GM18868 (cell line): ENCODE measurements at regions not wholly inside any gene's neighbourhood (a gene's known extent, or its start where the extent isn't known, plus 50 kb on each side); places are given as distances from the start of the nearest gene placed in this dataset.
A peak's percentile ranks its signal among the peaks of the same experiment; 100 is the strongest.
"Not testable (repeated sequence)": the region's sequence is repeated elsewhere in the genome, so short reads cannot be mapped to it uniquely, and the experiment has no call there.

Experiments
- ATAC-seq: cut with Tn5 transposase; IDR thresholded peaks from one replicate; pipeline ENCODE4 v1.9.1; 2021; ENCODE audit warnings: mild to moderate bottlenecking, moderate library complexity; ENCODE audit not compliant: unreplicated experiment

DNA sequence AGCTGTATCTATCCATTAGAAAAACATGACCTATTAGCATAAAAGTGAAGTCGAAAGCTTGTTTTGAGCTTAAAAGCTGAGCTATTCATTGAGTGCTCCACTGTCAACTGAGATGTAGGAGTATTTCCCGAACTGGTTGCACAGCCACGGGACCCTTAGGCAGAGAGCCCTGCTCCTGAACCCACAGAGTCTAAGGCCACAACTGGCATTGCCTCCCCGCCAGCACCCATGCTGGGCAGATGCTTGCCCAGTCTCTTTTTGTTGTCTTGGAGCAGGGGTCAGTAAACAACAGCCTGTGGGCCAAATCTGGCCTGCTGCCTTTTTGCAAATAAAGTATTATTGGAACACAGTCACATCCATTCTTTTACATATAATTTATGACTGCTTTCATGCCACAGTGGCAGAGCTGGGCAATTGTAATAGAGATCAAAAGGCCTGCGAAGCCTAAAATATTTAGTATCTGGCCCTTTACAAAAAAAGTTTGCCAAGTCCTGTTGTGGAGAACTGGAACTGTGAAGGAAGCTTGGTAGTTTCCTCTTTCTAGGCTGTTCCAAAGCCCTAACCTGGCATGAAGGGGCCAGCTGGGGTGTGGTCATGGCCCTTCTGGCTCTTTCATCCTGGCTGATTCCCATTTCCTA lies 58.4 kb upstream of the WAPL start:
- ATAC-seq, result no peak

- ATAC-seq, result no peak
Observed at GRCh38 chr10:86580521-86580891, 58.9 kb upstream of the WAPL start.

DNA sequence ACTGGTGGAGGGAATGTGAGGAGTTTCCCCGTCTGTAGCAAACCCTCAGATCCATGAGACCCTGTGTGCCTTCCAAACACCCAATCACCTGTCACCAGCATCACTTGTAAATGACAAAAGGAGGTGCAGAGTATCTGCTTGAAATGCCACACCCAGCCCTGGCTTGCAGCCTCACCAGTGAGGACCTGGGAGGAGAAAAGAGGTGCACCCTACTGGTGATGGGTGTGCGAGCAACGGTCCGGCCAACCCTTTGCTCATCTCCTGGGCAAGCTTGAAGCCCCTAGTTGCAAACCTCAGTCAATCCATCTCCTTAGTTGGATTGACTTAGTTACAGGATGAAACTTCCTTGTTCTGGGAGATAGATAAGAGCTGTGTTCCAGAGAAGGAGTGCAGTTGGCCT lies 62.4 kb upstream of the WAPL start:
- ATAC-seq, result peak; percentile 83

DNA sequence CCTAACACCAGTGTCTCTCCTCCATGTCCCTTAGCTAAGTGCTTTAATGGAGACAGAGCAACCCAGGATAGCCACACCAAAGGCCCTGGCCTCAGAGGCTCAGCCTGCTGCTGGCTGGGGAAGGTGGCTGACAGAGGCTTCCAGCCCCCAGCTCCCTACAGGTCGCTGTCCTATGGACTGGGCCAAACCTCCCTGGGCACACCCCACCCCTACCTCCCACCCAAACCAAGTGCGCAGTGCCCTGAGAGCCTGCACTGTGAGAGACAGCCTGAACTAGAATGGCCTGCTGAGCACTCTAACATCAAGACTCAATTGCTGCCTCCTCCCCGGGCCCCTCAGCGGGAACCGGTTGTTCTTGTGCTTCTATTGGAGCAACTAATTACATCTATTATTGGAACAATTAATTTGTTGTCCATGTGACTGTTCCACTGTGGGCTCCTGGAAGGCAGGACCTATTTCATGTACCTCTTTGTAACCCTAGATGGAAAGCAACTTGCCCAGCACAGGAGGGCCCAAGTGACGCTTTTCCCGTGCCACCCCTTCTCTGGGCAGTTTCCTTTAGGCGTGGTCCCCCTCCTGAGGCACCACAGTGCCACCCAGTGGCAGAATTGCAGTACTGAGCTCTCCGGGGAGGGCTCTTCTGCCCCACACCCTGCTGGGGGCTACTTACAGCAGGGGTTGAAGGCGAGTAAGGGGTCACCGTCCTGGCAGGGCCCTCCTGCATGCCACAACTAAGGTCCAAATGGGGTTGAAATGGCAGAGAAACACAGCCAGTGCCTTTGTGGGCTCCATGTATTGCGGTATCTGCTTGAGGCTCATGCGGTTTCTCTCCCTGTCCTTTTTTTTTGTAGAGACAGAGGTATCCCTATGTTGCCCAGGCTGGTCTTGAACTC lies 63.7 kb upstream of the WAPL start:
- ATAC-seq, result peak; percentile 89

DNA sequence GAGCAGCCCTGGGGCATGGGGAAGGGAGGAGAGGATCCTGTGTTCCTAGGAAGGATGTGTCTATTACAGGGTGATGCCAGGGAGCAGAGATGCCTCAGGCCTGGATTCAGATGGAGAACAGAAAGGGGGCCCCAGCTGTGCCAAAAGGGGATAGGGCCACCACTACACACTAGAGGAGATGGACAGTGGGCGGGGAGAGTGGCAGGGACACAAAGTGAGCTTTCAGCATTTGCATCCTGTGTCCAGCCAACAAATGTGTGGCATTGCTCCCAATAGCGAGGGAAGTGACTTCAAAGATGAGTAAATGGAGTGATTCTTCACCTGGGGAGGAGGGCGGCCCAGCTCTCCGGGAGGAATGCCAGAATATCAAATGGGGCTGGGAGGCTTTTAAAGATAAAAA lies 64.9 kb upstream of the WAPL start:
- ATAC-seq, result no peak

DNA sequence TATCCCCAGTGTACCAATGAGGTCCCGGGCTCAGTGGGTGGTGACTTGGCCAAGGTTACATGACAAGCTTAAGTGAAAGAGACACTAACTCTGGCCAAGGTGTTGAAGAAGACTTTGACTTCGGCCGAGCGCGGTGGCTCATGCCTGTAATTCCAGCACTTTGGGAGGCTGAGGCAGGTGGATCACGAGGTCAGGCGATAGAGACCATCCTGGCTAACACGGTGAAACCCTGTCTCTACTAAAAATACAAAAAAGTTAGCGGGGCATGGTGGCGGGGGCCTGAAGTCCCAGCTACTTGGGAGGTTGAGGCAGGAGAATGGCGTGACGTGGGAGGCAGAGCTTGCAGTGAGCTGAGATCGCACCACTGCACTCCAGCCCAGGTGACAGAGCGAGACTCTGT lies 65.6 kb upstream of the OPN4 start:
- not testable (repeated sequence) for ATAC-seq

DNA sequence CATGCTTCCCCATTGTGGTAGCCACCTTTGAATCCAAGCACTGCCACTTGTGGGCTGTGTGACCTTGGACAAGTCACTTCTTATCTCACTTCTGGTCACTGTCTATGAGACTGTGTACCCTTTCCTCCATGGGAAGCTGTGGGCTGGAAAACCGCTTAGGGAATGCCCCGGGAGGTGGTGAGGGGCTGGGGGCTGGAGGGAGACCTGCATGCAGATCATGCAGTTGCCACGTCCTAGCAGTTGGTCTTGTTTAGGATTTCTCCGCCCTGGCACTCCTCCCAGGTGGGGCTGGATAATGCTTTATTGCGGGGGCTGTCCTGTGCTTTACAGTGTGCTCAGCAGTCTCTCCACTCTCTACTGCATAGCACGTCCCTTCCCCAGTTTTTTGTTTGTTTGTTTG lies 62.9 kb upstream of the OPN4 start:
- no peak for ATAC-seq

DNA sequence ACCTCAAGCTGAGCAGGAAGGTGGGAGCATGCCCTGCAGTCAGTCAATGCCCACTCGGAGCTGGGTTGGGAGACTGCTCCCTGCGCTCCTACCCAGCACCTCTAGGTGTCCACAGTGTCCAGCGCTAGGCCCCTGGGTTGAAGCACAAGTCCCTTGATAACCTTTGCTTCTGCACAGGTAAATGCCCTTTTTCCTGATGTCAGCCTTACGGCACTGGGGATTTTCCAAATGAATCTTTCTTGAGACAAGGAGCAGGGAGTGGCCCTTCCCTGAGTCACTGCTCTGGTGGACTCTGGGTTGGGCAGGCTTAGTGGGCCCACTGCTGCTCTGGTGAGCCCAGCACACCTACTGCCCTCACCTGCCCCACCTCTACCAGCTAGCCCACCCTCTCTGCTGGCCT lies 61.9 kb upstream of the OPN4 start:
- ATAC-seq, result no peak

- no peak for ATAC-seq
Observed at GRCh38 chr10:86594535-86594934, 59.8 kb upstream of the OPN4 start.

- no peak for ATAC-seq
Observed at GRCh38 chr10:86595496-86595895, 58.9 kb upstream of the OPN4 start.

DNA sequence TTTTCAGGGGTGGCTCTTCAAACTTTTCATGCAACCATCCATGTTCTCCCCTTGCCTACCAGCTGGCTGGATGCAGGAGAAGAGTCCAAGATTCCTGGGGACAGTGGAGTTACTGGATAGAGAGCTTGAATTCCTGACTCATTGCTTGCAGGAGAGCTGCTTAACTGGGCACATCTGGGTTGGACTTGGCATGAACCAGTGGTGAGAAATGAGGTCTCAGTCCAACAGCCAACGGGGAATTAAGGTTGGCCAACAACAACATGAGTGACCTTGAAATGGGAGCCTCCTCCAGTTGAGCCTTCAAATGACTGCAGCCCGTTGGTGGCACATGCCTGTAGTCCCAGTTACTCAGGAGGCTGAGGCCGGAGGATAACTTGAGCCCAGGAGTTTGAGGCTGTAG lies 58.1 kb upstream of the OPN4 start:
- no peak for ATAC-seq

DNA sequence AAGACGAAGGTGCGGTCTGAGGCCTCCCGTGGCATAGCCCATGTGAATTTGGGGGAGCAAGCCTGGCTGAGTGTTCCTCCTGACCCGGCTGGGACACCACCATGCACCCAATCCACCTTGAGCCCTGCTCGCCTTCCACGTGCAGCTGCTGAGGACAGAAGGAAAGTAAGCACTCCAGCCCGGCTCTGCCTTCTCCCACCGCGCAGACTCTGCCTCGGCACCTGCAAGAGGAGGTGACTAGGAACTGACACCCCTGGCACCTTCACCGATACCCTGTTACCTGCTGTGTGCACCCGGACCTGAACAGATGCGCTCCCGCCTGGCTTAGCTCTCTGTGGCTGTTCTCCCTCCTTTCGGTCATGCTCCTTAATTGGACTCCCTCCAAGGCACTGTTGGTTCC lies 57.0 kb upstream of the OPN4 start:
- ATAC-seq, result no peak

GRCh38 chr10:86598151-86598550 lies 56.2 kb upstream of the OPN4 start:
- no peak for ATAC-seq

DNA sequence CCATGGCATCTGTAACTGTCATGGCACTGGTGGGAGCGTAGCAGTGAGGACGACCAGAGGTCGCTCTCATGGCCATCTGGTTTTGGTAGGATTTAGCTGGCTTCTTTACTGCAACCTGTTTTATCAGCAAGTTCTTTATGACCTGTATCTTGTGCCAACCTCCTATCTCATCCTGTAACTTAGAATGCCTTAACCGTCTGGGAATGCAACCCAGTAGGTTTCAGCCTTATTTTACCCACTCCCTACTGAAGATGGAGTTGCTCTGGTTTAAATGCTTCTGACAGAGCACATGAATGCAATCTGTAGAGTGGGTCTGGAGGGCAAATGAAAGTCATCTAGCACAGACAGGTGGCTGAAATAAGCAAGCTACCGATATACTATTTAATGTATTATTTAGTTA lies 55.3 kb upstream of the OPN4 start:
- no peak for ATAC-seq

DNA sequence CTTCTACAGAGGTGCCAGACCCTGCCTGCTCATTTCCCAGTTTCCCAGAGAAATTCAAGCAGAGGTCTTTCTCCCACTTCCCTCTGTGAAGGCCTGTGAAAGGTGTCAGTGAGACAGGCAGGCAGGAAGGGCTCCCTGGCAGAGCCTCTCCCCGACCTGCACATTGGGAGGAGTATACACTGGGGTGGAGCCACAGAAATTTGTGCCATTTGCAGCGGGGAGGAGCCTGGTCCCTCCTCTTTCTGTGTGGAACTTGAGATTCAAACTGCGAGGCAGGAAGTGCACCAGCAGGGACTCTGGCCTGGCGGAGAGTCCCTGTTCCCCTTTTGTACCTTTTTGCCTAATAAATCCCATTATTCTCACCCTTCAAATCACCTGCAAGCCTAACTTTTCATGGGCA lies 54.6 kb upstream of the OPN4 start:
- ATAC-seq, result peak; percentile 82

DNA sequence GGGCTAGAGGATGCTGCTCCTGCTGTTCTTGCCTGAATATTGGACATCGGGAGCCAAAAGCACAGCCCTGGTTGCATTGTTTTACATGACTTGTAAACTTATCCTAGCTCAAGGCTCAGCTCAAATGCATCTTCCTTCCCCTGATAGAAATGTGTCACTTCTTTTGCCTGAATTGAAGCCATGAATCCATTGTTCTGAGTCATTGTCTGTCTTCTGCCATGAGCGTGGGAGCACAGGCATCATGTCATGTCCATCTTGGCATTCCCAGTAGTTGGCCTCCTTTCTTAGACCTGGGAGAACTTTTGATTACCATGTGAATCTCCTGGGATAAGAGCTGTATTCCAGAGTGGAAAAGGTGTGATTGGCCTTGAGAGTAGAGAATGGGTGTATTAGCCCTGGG lies 54.1 kb upstream of the OPN4 start:
- no peak for ATAC-seq

- no peak for ATAC-seq
Observed at GRCh38 chr10:86601956-86602602, 52.3 kb upstream of the OPN4 start.

GRCh38 chr10:86603256-86603655 lies 51.1 kb upstream of the OPN4 start:
- ATAC-seq, result no peak
